Right renal pelvis (tissue), 4 donors: ENCODE measurements at regions not wholly inside any gene's neighbourhood (a gene's known extent, or its start where the extent isn't known, plus 50 kb on each side); places are given as distances from the start of the nearest gene placed in this dataset.

ENCODE experiments used
- DNase-seq, 4 donors: peaks; one replicate each; pipeline ENCODE4 v3.0.0-alpha.2; 2013; ENCODE audit warnings: low read depth in 4 of 4, low spot score in 3 of 4, missing footprints in 1 of 4

- DNase-seq, result no peak
Measured at GRCh38 chr2:516944-517343, 160.3 kb downstream of the TMEM18 start.

GRCh38 chr2:516131-516530, 161.1 kb downstream of the TMEM18 start:
- no peak for DNase-seq

GRCh38 chr2:515441-516127, 161.6 kb downstream of the TMEM18 start:
- no peak for DNase-seq

GRCh38 chr2:513981-514706, 163.1 kb downstream of the TMEM18 start:
- DNase-seq, result no peak

- no peak for DNase-seq
Measured at GRCh38 chr2:510839-511238, 166.4 kb downstream of the TMEM18 start.

GRCh38 chr2:509888-510287, 167.3 kb downstream of the TMEM18 start:
- DNase-seq, result no peak

GRCh38 chr2:508121-508520, 169.1 kb downstream of the TMEM18 start:
- DNase-seq, result no peak

GRCh38 chr2:506866-507265, 170.3 kb downstream of the TMEM18 start:
- DNase-seq, result no peak

GRCh38 chr2:506451-506850, 170.8 kb downstream of the TMEM18 start:
- no peak for DNase-seq

GRCh38 chr2:505941-506340, 171.3 kb downstream of the TMEM18 start:
- no peak for DNase-seq

GRCh38 chr2:503288-503999, 173.8 kb downstream of the TMEM18 start:
- no peak for DNase-seq

- no peak for DNase-seq
Measured at GRCh38 chr2:502831-503230, 174.4 kb downstream of the TMEM18 start.

- DNase-seq, result no peak
Measured at GRCh38 chr2:501667-502066, 175.5 kb downstream of the TMEM18 start.

GRCh38 chr2:501130-501529, 176.1 kb downstream of the TMEM18 start:
- no peak for DNase-seq

GRCh38 chr2:499726-500125, 177.5 kb downstream of the TMEM18 start:
- no peak for DNase-seq

GRCh38 chr2:498493-499178, 178.6 kb downstream of the TMEM18 start:
- no peak for DNase-seq

- no peak for DNase-seq
Measured at GRCh38 chr2:497770-498492, 179.3 kb downstream of the TMEM18 start.

- DNase-seq, result no peak
Measured at GRCh38 chr2:496729-497128, 180.5 kb downstream of the TMEM18 start.

GRCh38 chr2:495745-496275, 181.4 kb downstream of the TMEM18 start:
- DNase-seq, result no peak

GRCh38 chr2:494853-495252, 182.4 kb downstream of the TMEM18 start:
- DNase-seq, result no peak
